H9 (cell line): ENCODE measurements at regions not wholly inside any gene's neighbourhood (a gene's known extent, or its start where the extent isn't known, plus 50 kb on each side); places are given as distances from the start of the nearest gene placed in this dataset.

Experiments used
- DNase-seq: peaks from one replicate; pipeline ENCODE4 v3.0.0-alpha.2; 2017
- H2AFZ ChIP-seq: one replicate; pipeline ENCODE4 v1.6.1; 2013; ENCODE audit warnings: mild to moderate bottlenecking, low read length, control low read depth, moderate library complexity
- H2AK5ac ChIP-seq: 2 replicates; pipeline ENCODE4 v1.6.1; 2013; ENCODE audit warnings: low read length, control low read depth, mixed read lengths; ENCODE audit not compliant: insufficient read length
- H2BK120ac ChIP-seq: one replicate; pipeline ENCODE4 v1.6.1; 2013; ENCODE audit warnings: low read depth, mild to moderate bottlenecking, low read length, control low read depth, inconsistent platforms; ENCODE audit not compliant: poor library complexity, severe bottlenecking
- H2BK12ac ChIP-seq: 2 replicates; pipeline ENCODE4 v1.6.1; 2013; ENCODE audit warnings: low read length, control low read depth, mixed read lengths, low read depth; ENCODE audit not compliant: insufficient read length
- H2BK15ac ChIP-seq: 2 replicates; pipeline ENCODE4 v1.6.1; 2013; ENCODE audit warnings: low read depth, low read length, control low read depth
- H2BK20ac ChIP-seq: one replicate; pipeline ENCODE4 v1.6.1; 2013; ENCODE audit warnings: low read depth, mild to moderate bottlenecking, low read length, control low read depth, inconsistent platforms; ENCODE audit not compliant: poor library complexity, severe bottlenecking
- H2BK5ac ChIP-seq: 2 replicates; pipeline ENCODE4 v1.6.1; 2013; ENCODE audit warnings: low read length, control low read depth, mixed read lengths; ENCODE audit not compliant: insufficient read length
- H3K14ac ChIP-seq: 2 replicates; pipeline ENCODE4 v1.6.1; 2013; ENCODE audit warnings: low read length, control low read depth; ENCODE audit not compliant: insufficient read depth
- H3K18ac ChIP-seq: 2 replicates; pipeline ENCODE4 v1.6.1; 2013; ENCODE audit warnings: low read depth, mild to moderate bottlenecking, mixed read lengths, low read length, control low read depth; ENCODE audit not compliant: insufficient read length
- H3K23ac ChIP-seq: 2 replicates; pipeline ENCODE4 v1.6.1; 2013; ENCODE audit warnings: low read length, control low read depth, mixed read lengths, low read depth; ENCODE audit not compliant: insufficient read length
- H3K23me2 ChIP-seq: 2 replicates; pipeline ENCODE4 v1.6.1; 2013; ENCODE audit warnings: low read depth, mild to moderate bottlenecking, mixed read lengths, low read length, control low read depth; ENCODE audit not compliant: insufficient read length, poor library complexity, severe bottlenecking
- H3K27ac ChIP-seq: 2 replicates; pipeline ENCODE4 v1.5.1; 2013; ENCODE audit warnings: low read length, control low read depth, mixed read lengths, low read depth; ENCODE audit not compliant: insufficient read length
- H3K27me3 ChIP-seq: 2 replicates; pipeline ENCODE4 v1.6.1; 2013; ENCODE audit warnings: low read length, control low read depth, inconsistent platforms; ENCODE audit not compliant: insufficient read depth
- H3K4ac ChIP-seq: 2 replicates; pipeline ENCODE4 v1.6.1; 2013; ENCODE audit warnings: low read depth, mild to moderate bottlenecking, control low read depth, inconsistent platforms, low read length, moderate library complexity
- H3K4me1 ChIP-seq: 2 replicates; pipeline ENCODE4 v1.6.1; 2013; ENCODE audit warnings: low read length, control low read depth, inconsistent platforms; ENCODE audit not compliant: insufficient read depth
- H3K4me2 ChIP-seq: 2 replicates; pipeline ENCODE4 v1.6.1; 2013; ENCODE audit warnings: low read length, control low read depth, mixed read lengths; ENCODE audit not compliant: insufficient read length, insufficient read depth
- H3K56ac ChIP-seq: 2 replicates; pipeline ENCODE4 v1.6.1; 2013; ENCODE audit warnings: low read depth, mild to moderate bottlenecking, mixed read lengths, low read length, control low read depth; ENCODE audit not compliant: insufficient read length
- H3K79me1 ChIP-seq: 2 replicates; pipeline ENCODE4 v1.6.1; 2013; ENCODE audit warnings: low read depth, mild to moderate bottlenecking, moderate library complexity, low read length, control low read depth, inconsistent platforms; ENCODE audit not compliant: insufficient read depth, poor library complexity, severe bottlenecking
- H3K79me2 ChIP-seq: 2 replicates; pipeline ENCODE4 v1.6.1; 2013; ENCODE audit warnings: low read length, control low read depth, inconsistent platforms; ENCODE audit not compliant: insufficient read depth
- H3K9ac ChIP-seq: 2 replicates; pipeline ENCODE4 v1.6.1; 2013; ENCODE audit warnings: low read length, control low read depth, mixed read lengths; ENCODE audit not compliant: insufficient read length; ENCODE audit errors: extremely low read depth
- H3K9me3 ChIP-seq: one replicate; pipeline ENCODE4 v1.6.1; 2013; ENCODE audit warnings: low read depth, low read length, inconsistent platforms; ENCODE audit not compliant: control insufficient read depth
- H3T11ph ChIP-seq: one replicate; pipeline ENCODE4 v1.6.1; 2013; ENCODE audit warnings: mild to moderate bottlenecking, low read length, control low read depth, inconsistent platforms
- H4K20me1 ChIP-seq: one replicate; pipeline ENCODE4 v1.6.1; 2013; ENCODE audit not compliant: control insufficient read depth, insufficient read length, insufficient read depth
- H4K5ac ChIP-seq: 2 replicates; pipeline ENCODE4 v1.6.1; 2013; ENCODE audit warnings: low read depth, mild to moderate bottlenecking, mixed read lengths, low read length, control low read depth; ENCODE audit not compliant: insufficient read length
- H4K8ac ChIP-seq: replicated peaks from 2 replicates; pipeline ENCODE4 v1.6.1; 2013; ENCODE audit warnings: low read length, control low read depth, mixed read lengths, low read depth; ENCODE audit not compliant: insufficient read length
- H4K91ac ChIP-seq: 2 replicates; pipeline ENCODE4 v1.6.1; 2013; ENCODE audit warnings: low read depth, mild to moderate bottlenecking, moderate library complexity, mixed read lengths, low read length, control low read depth; ENCODE audit not compliant: insufficient read length
- H3K27ac Mint-ChIP-seq, 3 experiments: 2 replicates in 2 of 3; 3 replicates in 1 of 3; pipeline ENCODE4 v1.8.0; 2020 to 2021; ENCODE audit warnings: mixed read lengths in 3 of 3, mild to moderate bottlenecking in 1 of 3, moderate library complexity in 1 of 3
- H3K27me3 Mint-ChIP-seq: 2 replicates; pipeline ENCODE4 v1.8.0; 2021; ENCODE audit warnings: low read depth, mild to moderate bottlenecking, moderate library complexity, mixed read lengths
- H3K36me3 Mint-ChIP-seq, 3 experiments: 2 replicates in 2 of 3; 3 replicates in 1 of 3; pipeline ENCODE4 v1.8.0; 2020 to 2021; ENCODE audit warnings: low read depth in 3 of 3, mixed read lengths in 3 of 3; ENCODE audit not compliant: insufficient read depth in 1 of 3
- H3K4me1 Mint-ChIP-seq, 2 experiments: 2 replicates each; pipeline ENCODE4 v1.8.0; 2020; ENCODE audit warnings: mixed read lengths in 2 of 2
- H3K4me3 Mint-ChIP-seq, 2 experiments: 2 replicates in 1 of 2; 3 replicates in 1 of 2; pipeline ENCODE4 v1.8.0; 2020 to 2021; ENCODE audit warnings: mild to moderate bottlenecking in 2 of 2, mixed read lengths in 2 of 2, moderate library complexity in 1 of 2
- H3K9me3 Mint-ChIP-seq, 2 experiments: 2 replicates in 1 of 2; 3 replicates in 1 of 2; pipeline ENCODE4 v1.8.0; 2020; ENCODE audit warnings: mild to moderate bottlenecking in 2 of 2, mixed read lengths in 2 of 2, moderate library complexity in 1 of 2
- WGBS: extraction: QIAGEN DNeasy Blood & Tissue Kit; methylation state at CpG from one replicate; pipeline ENCODE4 v1.1.7; 2013; ENCODE audit warnings: missing lambda C conversion rate, low lambda C conversion rate, mixed read lengths; ENCODE audit not compliant: insufficient read length; ENCODE audit errors: extremely low coverage; 5-methylcytosine and 5-hydroxymethylcytosine counted together
- TF ChIP-seq, protein P1 (sequence below): fragments of 200-600 bp; sonication (generic); conservative IDR thresholded peaks from 3 replicates; pipeline ENCODE4 v1.8.0; 2021; ENCODE audit warnings: antibody characterized with exemption, mild to moderate bottlenecking

DNA sequence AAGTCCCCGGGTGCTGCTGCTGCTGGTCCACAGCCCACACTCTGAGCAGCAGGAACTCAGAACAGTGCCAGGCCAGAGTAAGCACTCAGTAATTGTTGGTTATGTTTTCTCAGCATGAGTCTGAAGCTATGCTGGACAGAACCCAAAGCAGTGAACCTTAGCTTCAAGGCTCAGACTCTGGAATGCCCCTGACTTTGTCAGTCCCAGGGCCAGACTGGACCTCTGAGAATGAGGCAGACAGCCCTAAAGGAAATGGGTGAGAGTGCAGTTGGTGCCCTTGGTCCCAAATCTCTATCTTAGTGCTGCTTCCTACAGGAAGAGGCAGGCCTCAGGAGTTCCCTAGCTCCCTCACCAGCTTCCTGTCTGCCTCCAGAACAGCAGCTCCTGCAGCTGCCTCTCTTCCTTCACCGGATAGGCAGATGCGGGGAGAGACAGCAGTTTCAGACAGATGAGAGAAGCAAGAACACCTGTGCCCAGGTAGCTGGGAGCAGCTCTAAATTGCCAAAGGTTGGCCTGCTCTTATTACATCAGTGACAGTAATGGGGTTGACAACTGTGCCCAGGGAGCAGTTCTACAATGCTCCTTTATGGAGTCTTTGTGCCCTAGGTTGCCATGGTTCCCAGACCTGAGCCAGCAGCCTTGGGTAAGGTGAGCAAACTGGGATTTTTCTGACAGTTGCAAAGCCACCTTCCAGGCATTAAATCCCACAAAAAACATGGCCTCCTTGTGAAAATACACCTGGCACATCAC is 82.2 kb upstream of the CXCL14 start:
- Mint-ChIP-seq H3K4me1 (peaks cover 12 to 18% of the 10 kb centered on the region in 2 experiments), H3K36me3 (peaks cover 11 to 14% (median 11%) of the 10 kb centered on the region in 3 experiments; a peak in 6 of 7 replicates), H3K27ac (no peak overlapping the region), H3K27me3 (peaks cover 8% of the 10 kb centered on the region), H3K4me3 (no peak overlapping the region), H3K9me3 (peaks cover 13% of the 10 kb centered on the region in 2 experiments)
- no peak overlapping the region for H3K18ac ChIP-seq
- no peaks in the 10 kb centered on the region for H4K20me1 ChIP-seq
- no peak overlapping the region for H2AFZ ChIP-seq
- no peak overlapping the region for H4K91ac ChIP-seq
- WGBS, result no CpG with 5 or more reads among the region's 3 CpGs
- no peak overlapping the region for H2BK15ac ChIP-seq
- no peak overlapping the region for H3K27ac ChIP-seq
- DNase-seq, result no peak
- no peaks in the 10 kb centered on the region for H3K23me2 ChIP-seq
- H3K79me2 ChIP-seq, result no peaks in the 10 kb centered on the region
- H3K4me1 ChIP-seq, result no peaks in the 10 kb centered on the region
- TF ChIP-seq, protein P1, sequence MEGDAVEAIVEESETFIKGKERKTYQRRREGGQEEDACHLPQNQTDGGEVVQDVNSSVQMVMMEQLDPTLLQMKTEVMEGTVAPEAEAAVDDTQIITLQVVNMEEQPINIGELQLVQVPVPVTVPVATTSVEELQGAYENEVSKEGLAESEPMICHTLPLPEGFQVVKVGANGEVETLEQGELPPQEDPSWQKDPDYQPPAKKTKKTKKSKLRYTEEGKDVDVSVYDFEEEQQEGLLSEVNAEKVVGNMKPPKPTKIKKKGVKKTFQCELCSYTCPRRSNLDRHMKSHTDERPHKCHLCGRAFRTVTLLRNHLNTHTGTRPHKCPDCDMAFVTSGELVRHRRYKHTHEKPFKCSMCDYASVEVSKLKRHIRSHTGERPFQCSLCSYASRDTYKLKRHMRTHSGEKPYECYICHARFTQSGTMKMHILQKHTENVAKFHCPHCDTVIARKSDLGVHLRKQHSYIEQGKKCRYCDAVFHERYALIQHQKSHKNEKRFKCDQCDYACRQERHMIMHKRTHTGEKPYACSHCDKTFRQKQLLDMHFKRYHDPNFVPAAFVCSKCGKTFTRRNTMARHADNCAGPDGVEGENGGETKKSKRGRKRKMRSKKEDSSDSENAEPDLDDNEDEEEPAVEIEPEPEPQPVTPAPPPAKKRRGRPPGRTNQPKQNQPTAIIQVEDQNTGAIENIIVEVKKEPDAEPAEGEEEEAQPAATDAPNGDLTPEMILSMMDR, result no peak
- no peak overlapping the region for H2BK20ac ChIP-seq
- no peaks in the 10 kb centered on the region for H3K9me3 ChIP-seq
- no peaks in the 10 kb centered on the region for H3K79me1 ChIP-seq
- no peak overlapping the region for H4K8ac ChIP-seq
- H3K56ac ChIP-seq, result no peak overlapping the region
- H4K5ac ChIP-seq, result no peak overlapping the region
- no peak overlapping the region for H2BK12ac ChIP-seq
- H3K14ac ChIP-seq, result no peak overlapping the region
- H3T11ph ChIP-seq, result no peak overlapping the region
- no peak overlapping the region for H3K9ac ChIP-seq
- no peak overlapping the region for H3K23ac ChIP-seq
- no peak overlapping the region for H3K4ac ChIP-seq
- no peak overlapping the region for H2BK120ac ChIP-seq
- no peak overlapping the region for H2AK5ac ChIP-seq
- H2BK5ac ChIP-seq, result no peak overlapping the region
- H3K4me2 ChIP-seq, result no peak overlapping the region
- no peaks in the 10 kb centered on the region for H3K27me3 ChIP-seq
